Fibroblast of peridontal ligament (primary cell): ENCODE measurements at regions not wholly inside any gene's neighbourhood (a gene's known extent, or its start where the extent isn't known, plus 50 kb on each side); places are given as distances from the start of the nearest gene placed in this dataset.

ENCODE experiments used
- DNase-seq: peaks from one replicate; pipeline ENCODE4 v3.0.0-alpha.2; 2010; ENCODE audit errors: extremely low read depth

DNA sequence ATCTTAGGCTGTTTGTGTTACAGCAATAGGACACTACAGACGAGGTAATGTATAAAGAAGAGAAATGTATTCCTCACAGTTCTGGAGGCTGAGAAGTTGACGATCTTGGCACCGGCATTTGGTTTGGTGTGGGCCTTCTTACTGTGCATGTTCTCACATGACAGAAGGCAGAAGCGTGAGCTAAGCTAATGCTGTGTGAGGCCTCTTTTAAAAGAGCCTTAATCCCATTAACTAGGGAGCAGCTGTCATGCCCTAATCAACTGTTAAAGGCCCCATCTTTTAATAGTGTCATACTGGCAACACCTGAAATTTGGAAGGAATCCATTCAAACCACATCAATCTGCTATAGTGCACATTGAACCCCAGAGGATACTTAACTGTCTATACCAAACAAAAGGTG, 992.9 kb downstream of the GALC start:
- no peak for DNase-seq

DNA sequence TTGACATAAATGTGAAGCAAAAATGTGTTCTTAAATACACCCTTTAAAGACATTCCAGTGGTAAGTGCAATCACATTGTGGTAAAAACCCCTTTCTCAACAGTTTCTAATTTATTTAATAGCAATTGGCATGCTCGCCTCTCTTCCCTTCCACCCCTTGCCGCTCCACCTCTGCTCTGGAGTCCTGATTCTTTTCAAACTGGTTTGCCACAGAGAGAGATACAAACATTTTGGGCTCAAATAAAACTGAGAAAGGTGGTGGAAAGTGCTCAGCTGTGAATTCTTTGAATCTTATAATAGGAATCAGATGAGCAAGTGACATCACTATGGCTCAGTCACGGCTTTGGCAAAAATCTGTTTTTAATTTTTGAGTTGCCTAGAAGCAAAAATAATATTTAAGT, 993.9 kb downstream of the GALC start:
- DNase-seq, result peak; percentile 86

DNA sequence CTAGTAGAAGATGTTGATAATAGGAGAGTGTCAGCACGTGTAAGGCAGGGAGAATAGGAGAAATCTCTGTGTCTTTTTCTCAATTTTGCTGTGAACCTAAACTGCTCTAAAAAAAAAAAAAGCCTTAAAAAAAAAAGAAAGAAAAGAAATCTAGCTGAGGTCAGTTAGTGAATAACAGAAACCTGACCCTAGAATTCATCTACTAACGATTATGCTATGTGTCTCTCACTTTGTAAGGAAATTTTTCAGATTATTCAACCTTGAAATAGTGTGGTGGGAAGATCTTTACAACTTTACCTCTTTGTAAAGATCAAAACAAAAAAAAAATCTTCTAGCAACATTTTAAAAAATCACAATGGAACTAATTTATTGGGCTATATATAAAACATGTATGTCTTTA, 995.7 kb downstream of the GALC start:
- DNase-seq, result peak; percentile 39

DNA sequence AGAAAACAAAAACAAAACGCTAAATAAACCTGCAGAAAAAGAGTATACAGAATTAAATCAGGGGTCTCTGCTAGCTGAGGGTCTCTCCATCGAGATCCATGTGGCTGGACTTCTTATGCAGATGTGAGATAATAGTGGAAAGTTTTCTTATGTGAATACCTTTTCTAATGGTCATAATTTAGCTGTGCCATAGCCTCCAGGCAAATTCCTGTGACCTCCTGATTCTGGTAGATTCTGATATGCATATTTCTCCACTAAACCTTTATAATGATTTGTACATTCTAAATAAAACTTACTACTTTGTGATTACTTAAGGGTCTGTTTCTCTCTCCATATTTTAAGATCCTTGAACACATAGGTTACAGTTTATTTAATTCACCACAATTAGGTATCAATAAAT, 1002.6 kb downstream of the GALC start:
- no peak for DNase-seq

- no peak for DNase-seq
Measured at GRCh38 chr14:86989285-86989684, 1003.7 kb downstream of the GALC start.

- DNase-seq, result no peak
Measured at GRCh38 chr14:86987966-86988365, 1005.0 kb downstream of the GALC start.

DNA sequence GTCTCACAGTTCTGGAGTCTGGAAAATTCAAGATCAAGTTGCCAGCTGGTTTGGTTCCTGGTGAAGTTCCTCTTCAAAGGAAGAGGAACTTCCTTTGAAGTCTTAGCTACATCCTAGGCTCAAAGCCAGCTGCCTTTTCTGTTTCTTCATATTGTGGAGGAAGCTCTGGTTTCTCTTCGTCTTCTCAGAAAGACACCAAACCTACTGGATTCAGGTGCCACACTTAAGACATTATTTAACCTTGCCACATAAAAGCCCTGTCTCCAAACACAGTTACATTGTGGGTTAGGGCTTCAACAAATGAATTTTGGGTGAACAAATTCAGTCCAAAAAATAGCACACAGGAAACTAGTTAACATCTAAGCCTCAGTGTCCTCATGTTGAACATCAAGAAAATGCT, 1019.8 kb downstream of the GALC start:
- no peak for DNase-seq

DNA sequence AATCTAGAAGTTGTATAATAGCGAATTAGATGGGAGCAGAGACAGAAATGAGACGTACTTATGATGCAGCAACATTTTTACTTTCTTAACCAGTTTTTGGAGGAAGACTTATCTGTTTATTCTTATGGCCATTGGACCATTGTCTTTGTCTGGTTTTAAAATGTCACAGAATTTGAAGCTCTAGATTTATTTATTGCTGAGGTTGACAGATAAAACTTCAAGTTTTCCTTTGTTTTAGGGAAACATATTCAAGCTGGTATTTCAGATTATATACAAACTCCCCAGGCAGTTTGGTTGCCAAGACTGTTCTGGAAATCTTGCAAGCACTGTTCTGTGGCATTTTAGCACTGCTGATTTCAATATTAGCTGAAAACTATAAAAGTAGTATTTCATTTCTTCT, 1021.7 kb downstream of the GALC start:
- no peak for DNase-seq

- peak; percentile 1 for DNase-seq
Measured at GRCh38 chr14:86961106-86961716, 1031.8 kb downstream of the GALC start.

- DNase-seq, result no peak
Measured at GRCh38 chr14:86955771-86956354, 1037.1 kb downstream of the GALC start.

DNA sequence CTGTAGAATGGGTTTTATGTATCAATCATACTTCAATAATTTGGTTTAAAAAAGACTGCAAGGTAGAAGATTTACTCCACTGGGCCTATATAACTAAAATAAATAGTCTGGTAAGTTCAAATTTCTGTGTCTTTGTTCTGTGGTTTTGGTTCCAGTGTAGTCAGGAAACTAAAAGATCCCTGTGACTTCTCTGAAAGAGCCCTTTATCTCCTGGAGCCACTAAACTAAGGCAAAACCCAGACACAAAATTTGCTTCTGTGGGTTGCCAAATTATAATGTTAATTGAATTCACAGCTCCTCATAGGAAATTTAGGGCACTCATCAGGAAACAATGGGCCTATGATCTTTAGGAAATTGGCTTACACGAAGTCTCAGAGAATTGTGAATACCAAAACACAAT, 1038.4 kb downstream of the GALC start:
- DNase-seq, result no peak

- no peak for DNase-seq
Measured at GRCh38 chr14:86946446-86946845, 1046.5 kb downstream of the GALC start.

DNA sequence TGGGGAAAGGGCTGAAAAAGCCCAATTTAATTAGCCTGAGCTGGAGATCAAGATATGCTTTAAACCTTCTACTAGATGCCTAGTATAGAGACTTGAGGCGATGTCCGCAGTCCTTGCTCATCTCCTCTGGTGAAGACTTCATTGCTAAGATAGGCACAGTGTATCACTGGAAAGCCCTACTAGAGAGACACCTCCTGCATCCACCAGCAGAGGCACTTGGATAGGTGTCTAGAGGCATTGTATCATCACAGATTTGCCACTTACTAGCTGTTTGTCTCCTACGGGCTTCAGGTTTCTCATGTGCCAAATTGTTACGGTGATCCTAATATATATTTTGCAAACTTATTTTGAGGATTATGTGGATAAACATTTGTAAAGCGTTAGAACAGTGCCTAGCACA, 1048.5 kb downstream of the GALC start:
- no peak for DNase-seq

GRCh38 chr14:86943391-86944365, 1049.3 kb downstream of the GALC start:
- DNase-seq, result no peak

DNA sequence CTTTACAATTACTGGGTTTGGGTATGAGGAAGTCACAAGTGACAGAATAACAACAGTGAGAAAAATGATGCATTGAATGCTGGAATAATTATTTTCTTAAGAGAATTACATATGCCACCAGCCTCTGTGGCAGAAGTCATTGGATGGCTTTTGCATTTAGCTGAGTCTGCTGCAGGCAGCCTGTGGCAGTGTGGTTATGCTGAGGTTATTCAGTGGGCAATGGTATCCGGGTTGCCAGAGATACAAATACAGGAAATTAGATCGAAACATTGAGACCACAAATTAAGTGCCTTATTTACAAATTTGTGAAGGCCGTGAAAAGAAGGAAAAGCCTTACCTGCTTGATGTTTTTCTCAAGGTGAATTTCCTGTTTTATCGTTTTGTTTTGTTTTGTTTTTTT, 1050.0 kb downstream of the GALC start:
- no peak for DNase-seq

DNA sequence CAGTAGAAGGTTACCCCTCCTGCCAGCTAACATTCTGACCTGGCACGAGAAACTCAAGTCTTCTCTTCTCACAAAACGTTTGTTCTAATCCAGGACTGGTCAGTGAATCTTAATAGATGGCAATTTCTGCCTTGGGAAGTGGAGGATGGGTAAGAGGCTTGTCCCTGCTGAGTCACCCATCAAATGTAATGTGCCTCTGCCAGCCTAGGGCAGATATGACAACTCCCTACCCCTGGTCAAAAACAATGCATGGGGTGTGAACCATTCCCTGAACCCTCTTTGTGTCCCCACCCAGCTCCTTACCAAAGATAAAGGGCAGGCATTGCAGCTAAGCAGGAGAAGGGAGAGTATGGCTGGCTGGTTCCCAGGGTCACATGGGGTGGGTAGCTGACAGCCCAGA, 1052.9 kb downstream of the GALC start:
- DNase-seq, result no peak

DNA sequence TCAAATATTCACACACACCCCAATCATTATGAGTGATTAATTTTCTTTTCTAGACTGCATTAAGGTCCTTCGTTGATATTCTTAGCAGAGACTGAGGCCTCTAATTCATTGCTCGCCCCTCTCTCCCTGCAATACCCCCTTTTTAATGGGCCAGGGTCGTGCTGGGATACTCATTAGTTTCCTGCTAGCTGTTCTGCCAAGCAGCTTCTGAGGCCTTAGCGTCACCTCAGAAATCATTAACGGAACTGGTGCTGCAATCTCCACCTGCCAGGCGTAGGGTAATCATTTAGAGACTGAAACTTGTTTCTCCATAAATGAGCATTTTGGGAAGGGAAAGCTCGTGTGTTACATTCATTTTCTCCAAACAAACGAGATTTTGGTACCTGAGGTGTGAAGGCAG, 1054.7 kb downstream of the GALC start:
- DNase-seq, result no peak

GRCh38 chr14:86936556-86936955, 1056.4 kb downstream of the GALC start:
- DNase-seq, result no peak

DNA sequence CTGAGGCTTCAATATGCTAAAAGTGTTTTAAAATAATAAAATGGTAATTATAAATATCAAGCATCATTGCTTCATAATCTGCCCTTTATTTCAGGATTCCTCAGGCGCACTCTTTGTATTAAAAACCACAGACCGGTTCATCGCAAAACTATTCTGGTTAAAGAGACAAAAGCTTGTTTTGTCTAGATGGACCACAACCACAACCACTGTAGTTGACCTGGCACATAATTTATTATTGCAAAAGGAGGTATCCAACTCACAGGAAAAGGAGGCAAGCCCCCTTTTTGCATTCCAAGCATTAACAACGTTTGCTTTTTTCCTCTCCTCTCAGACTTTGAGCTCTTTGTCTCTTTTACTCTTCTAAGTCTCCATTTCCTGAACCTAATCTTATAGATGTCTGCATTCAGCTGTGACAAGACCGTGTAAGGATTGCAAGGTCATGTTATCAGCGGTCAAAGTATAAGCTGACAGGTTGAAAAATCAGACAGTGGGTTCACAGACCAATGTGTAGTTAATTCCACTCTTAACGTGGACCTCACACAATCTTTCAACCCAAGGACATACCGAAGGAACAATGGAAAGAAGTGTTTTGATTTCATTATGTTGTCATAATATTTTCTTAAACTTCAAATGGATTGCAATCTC, 1057.6 kb downstream of the GALC start:
- DNase-seq, result no peak

DNA sequence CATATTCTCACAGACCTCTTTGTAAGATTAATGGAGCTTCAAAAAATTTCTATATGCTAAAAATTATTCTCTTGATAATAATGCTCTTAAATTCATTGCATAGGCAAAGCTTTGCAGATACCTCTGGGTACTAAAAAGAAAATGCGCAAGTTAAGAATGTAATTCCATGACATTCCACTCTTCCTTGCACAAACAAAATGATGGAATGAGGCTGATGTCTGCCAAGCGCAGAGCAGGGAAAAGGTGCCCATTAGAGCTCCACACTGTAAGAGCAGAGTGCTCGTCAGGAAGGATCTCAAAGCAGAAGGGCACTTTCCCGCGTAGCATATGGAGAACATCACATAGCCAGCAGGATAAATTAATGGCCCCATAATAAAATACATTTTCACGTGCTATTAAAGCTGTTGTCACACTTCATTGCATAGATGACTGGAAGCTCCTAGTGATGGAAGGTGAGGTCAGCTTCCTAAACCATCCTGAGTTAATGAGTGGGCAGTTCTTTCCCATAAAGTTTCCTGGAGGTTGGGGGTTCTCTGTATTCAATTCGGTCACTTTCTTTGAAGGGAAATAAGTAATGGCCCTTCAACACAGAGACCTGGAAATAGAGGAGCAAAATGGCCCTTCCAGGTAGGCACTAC, 1058.9 kb downstream of the GALC start:
- no peak for DNase-seq

- DNase-seq, result no peak
Measured at GRCh38 chr14:86933460-86933859, 1059.5 kb downstream of the GALC start.

GRCh38 chr14:86915406-86915805, 1077.6 kb downstream of the GALC start:
- peak; percentile 75 for DNase-seq
